ENCODE measurements at regions not wholly inside any gene's neighbourhood (a gene's known extent, or its start where the extent isn't known, plus 50 kb on each side); places are given as distances from the start of the nearest gene placed in this dataset.

DNA sequence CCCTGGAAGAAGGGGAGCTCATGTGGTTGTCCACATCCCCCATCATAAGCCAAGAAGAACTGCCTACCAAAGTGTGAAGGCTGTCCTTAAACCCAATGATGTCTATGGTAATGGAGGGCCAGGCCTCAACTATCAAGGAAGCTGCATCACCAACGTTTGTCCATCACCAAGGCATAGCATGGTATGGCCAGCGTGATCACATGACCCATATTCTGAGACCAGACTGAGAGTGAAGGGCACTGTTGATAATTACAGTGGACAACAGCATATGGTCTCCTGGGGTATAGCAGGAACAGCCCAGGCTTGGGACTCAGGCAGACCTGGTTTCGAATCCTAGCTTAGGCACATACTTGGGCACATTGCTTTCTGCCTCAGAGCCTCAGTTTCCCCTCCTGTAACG lies 218.2 kb upstream of the RREB1 start:
- BruUV-seq (replicated peaks) = no TSS peak
- intact Hi-C loops (cut with micrococcal nuclease) = no loop called here
- Histone ChIP-seq H3K9me1 (ENCODE audit: control insufficient read depth, insufficient read depth, low read length) (no peaks in the 10 kb centered on the region), H4K20me1 (replicated peaks; ENCODE audit: control insufficient read depth, insufficient read depth, low read length) (no peaks in the 10 kb centered on the region), H3K4me2 (ENCODE audit: insufficient read depth, low read length) (peak overlapping the region; percentile 32), H3K4me3 (no peak overlapping the region), H3K79me2 (ENCODE audit: control insufficient read depth, insufficient read depth, low read length) (no peaks in the 10 kb centered on the region), H3K27me3 (ENCODE audit: control insufficient read depth in 2 of 2, insufficient read depth in 2 of 2, low read length in 2 of 2) (no peaks in the 10 kb centered on the region), H3K4me1 (replicated peaks in 1 of 2; ENCODE audit: control insufficient read depth in 2 of 2, insufficient read depth in 2 of 2, low read length in 2 of 2) (peaks cover 44 to 46% of the 10 kb centered on the region in 2 experiments), H3K36me3 (ENCODE audit: control insufficient read depth, insufficient read depth, low read length) (no peaks in the 10 kb centered on the region), H3K9ac (ENCODE audit: insufficient read depth in 1 of 2, low read depth in 2 of 2, low read length in 2 of 2) (peak overlapping the region; percentile 11 to 50; a peak in 3 of 4 replicates), H2AFZ (ENCODE audit: low read depth, low read length) (peak overlapping the region; percentile 98), H3K9me3 (replicated peaks; ENCODE audit: control insufficient read depth, insufficient read depth, low read depth, low read length) (no peaks in the 10 kb centered on the region), H3K27ac (ENCODE audit: extremely low read depth, low read depth, low read length) (peak overlapping the region; percentile 51)
- CTCF ChIA-PET (ENCODE audit: low intra/inter-chr PET ratio) = no interaction called here
- in situ Hi-C loops (cut with MboI) = no loop called here
- ATAC-seq = no peak
- no peak for FAIRE-seq
- POLR2A ChIA-PET = interaction anchor here (0.7 to 1.8 kb wide), 6 partner anchors 9 to 69 kb away, joined by 3 to 7 read pairs (median 3); no protein-coding TSS in a partner anchor
- no peak for DNase-seq (ENCODE audit: extremely low read depth in 1 of 4, low spot score in 3 of 4)
- WGBS (ENCODE audit: insufficient coverage, low coverage, missing lambda C conversion rate) = 52% methylated on average over 4 of the region's 4 CpGs
- TF ChIP-seq, protein P1, sequence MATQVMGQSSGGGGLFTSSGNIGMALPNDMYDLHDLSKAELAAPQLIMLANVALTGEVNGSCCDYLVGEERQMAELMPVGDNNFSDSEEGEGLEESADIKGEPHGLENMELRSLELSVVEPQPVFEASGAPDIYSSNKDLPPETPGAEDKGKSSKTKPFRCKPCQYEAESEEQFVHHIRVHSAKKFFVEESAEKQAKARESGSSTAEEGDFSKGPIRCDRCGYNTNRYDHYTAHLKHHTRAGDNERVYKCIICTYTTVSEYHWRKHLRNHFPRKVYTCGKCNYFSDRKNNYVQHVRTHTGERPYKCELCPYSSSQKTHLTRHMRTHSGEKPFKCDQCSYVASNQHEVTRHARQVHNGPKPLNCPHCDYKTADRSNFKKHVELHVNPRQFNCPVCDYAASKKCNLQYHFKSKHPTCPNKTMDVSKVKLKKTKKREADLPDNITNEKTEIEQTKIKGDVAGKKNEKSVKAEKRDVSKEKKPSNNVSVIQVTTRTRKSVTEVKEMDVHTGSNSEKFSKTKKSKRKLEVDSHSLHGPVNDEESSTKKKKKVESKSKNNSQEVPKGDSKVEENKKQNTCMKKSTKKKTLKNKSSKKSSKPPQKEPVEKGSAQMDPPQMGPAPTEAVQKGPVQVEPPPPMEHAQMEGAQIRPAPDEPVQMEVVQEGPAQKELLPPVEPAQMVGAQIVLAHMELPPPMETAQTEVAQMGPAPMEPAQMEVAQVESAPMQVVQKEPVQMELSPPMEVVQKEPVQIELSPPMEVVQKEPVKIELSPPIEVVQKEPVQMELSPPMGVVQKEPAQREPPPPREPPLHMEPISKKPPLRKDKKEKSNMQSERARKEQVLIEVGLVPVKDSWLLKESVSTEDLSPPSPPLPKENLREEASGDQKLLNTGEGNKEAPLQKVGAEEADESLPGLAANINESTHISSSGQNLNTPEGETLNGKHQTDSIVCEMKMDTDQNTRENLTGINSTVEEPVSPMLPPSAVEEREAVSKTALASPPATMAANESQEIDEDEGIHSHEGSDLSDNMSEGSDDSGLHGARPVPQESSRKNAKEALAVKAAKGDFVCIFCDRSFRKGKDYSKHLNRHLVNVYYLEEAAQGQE (IDR thresholded peaks at IDR 0.05; ENCODE audit: borderline replicate concordance) = no peak
- TF ChIP-seq, protein P1 (CRISPR knock-in tag; IDR thresholded peaks at IDR 0.05; ENCODE audit: low read depth) = no peak
- TF ChIP-seq, protein P2, sequence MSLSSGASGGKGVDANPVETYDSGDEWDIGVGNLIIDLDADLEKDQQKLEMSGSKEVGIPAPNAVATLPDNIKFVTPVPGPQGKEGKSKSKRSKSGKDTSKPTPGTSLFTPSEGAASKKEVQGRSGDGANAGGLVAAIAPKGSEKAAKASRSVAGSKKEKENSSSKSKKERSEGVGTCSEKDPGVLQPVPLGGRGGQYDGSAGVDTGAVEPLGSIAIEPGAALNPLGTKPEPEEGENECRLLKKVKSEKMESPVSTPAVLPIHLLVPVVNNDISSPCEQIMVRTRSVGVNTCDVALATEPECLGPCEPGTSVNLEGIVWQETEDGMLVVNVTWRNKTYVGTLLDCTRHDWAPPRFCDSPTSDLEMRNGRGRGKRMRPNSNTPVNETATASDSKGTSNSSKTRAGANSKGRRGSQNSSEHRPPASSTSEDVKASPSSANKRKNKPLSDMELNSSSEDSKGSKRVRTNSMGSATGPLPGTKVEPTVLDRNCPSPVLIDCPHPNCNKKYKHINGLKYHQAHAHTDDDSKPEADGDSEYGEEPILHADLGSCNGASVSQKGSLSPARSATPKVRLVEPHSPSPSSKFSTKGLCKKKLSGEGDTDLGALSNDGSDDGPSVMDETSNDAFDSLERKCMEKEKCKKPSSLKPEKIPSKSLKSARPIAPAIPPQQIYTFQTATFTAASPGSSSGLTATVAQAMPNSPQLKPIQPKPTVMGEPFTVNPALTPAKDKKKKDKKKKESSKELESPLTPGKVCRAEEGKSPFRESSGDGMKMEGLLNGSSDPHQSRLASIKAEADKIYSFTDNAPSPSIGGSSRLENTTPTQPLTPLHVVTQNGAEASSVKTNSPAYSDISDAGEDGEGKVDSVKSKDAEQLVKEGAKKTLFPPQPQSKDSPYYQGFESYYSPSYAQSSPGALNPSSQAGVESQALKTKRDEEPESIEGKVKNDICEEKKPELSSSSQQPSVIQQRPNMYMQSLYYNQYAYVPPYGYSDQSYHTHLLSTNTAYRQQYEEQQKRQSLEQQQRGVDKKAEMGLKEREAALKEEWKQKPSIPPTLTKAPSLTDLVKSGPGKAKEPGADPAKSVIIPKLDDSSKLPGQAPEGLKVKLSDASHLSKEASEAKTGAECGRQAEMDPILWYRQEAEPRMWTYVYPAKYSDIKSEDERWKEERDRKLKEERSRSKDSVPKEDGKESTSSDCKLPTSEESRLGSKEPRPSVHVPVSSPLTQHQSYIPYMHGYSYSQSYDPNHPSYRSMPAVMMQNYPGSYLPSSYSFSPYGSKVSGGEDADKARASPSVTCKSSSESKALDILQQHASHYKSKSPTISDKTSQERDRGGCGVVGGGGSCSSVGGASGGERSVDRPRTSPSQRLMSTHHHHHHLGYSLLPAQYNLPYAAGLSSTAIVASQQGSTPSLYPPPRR (CRISPR knock-in tag; IDR thresholded peaks at IDR 0.05; ENCODE audit: borderline replicate concordance) = no peak
- TF ChIP-seq ZNF707 (CRISPR knock-in tag; conservative IDR thresholded peaks at IDR 0.05) (no peak), SREBF2 (CRISPR knock-in tag; IDR thresholded peaks at IDR 0.05) (no peak), CTBP1 (IDR thresholded peaks at IDR 0.05; ENCODE audit: borderline replicate concordance) (no peak), HDAC8 (tag; IDR thresholded peaks at IDR 0.05) (no peak), CHD2 (IDR thresholded peaks at IDR 0.05; ENCODE audit: low read depth, low read length) (no peak)
- TF ChIP-seq, protein P3, sequence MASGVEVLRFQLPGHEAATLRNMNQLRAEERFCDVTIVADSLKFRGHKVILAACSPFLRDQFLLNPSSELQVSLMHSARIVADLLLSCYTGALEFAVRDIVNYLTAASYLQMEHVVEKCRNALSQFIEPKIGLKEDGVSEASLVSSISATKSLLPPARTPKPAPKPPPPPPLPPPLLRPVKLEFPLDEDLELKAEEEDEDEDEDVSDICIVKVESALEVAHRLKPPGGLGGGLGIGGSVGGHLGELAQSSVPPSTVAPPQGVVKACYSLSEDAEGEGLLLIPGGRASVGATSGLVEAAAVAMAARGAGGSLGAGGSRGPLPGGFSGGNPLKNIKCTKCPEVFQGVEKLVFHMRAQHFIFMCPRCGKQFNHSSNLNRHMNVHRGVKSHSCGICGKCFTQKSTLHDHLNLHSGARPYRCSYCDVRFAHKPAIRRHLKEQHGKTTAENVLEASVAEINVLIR (CRISPR knock-in tag; IDR thresholded peaks at IDR 0.05) = no peak

All from K562 (cell line).